OCI-LY3 (cell line): ENCODE measurements at regions not wholly inside any gene's neighbourhood (a gene's known extent, or its start where the extent isn't known, plus 50 kb on each side); places are given as distances from the start of the nearest gene placed in this dataset.

Experiments used
- H2AFZ ChIP-seq: fragments of 200-600, 300-600 bp; shearing (Covaris generic); 2 replicates; pipeline ENCODE4 v1.6.0; 2014; ENCODE audit warnings: antibody characterized with exemption, low read depth, low read length
- H3K27ac ChIP-seq: fragments of 200-600, 300-600 bp; sonication (generic); 2 replicates; pipeline ENCODE4 v1.5.1; 2014; ENCODE audit warnings: mild to moderate bottlenecking, low read length, moderate library complexity, mixed read lengths
- H3K27me3 ChIP-seq: fragments of 200-600, 300-600 bp; sonication (generic); 2 replicates; pipeline ENCODE4 v1.6.1; 2014; ENCODE audit warnings: low read depth, low read length, mixed read lengths
- H3K36me3 ChIP-seq: fragments of 200-600, 300-600 bp; sonication (generic); replicated peaks from 2 replicates; pipeline ENCODE3; 2014; ENCODE audit warnings: low read depth, low read length, mixed read lengths
- H3K4me1 ChIP-seq: fragments of 300-600, 200-600 bp; sonication (generic); 2 replicates; pipeline ENCODE4 v1.6.1; 2014; ENCODE audit warnings: low read length, mixed read lengths
- H3K4me2 ChIP-seq: fragments of 200-600, 300-600 bp; sonication (generic); 2 replicates; pipeline ENCODE4 v1.6.1; 2014; ENCODE audit warnings: low read length, mixed read lengths
- H3K4me3 ChIP-seq: fragments of 300-600, 200-600 bp; sonication (generic); 2 replicates; pipeline ENCODE4 v1.5.1; 2014; ENCODE audit warnings: antibody characterized with exemption, mild to moderate bottlenecking, low read length, moderate library complexity
- H3K79me2 ChIP-seq: fragments of 300-600, 200-600 bp; shearing (Covaris generic); 2 replicates; pipeline ENCODE4 v1.6.1; 2014; ENCODE audit warnings: mild to moderate bottlenecking, low read length, mixed read lengths
- H3K9ac ChIP-seq: fragments of 300-600, 200-600 bp; shearing (Covaris generic); 2 replicates; pipeline ENCODE4 v1.6.0; 2014; ENCODE audit warnings: mild to moderate bottlenecking, low read length, moderate library complexity
- H3K9me3 ChIP-seq: fragments of 200-600, 300-600 bp; shearing (Covaris generic); 2 replicates; pipeline ENCODE4 v1.6.1; 2014; ENCODE audit warnings: low read length, mixed read lengths; ENCODE audit not compliant: insufficient read depth
- H4K20me1 ChIP-seq: fragments of 200-600, 300-600 bp; sonication (generic); 2 replicates; pipeline ENCODE4 v1.6.1; 2016; ENCODE audit warnings: low read length, mixed read lengths; ENCODE audit not compliant: insufficient read depth
- EZH2phosphoT487 ChIP-seq: fragments of 200-600 bp; shearing (Covaris generic); IDR thresholded peaks from 2 replicates; pipeline ENCODE4 v1.6.1; 2018; ENCODE audit warnings: antibody characterized with exemption, mixed run types, low read depth
- TF ChIP-seq, protein P1 (sequence below): fragments of 200-600, 300-600 bp; sonication (generic); IDR thresholded peaks from 2 replicates; pipeline ENCODE4 v1.5.1; 2014; ENCODE audit warnings: antibody characterized with exemption, low read length, low read depth

DNA sequence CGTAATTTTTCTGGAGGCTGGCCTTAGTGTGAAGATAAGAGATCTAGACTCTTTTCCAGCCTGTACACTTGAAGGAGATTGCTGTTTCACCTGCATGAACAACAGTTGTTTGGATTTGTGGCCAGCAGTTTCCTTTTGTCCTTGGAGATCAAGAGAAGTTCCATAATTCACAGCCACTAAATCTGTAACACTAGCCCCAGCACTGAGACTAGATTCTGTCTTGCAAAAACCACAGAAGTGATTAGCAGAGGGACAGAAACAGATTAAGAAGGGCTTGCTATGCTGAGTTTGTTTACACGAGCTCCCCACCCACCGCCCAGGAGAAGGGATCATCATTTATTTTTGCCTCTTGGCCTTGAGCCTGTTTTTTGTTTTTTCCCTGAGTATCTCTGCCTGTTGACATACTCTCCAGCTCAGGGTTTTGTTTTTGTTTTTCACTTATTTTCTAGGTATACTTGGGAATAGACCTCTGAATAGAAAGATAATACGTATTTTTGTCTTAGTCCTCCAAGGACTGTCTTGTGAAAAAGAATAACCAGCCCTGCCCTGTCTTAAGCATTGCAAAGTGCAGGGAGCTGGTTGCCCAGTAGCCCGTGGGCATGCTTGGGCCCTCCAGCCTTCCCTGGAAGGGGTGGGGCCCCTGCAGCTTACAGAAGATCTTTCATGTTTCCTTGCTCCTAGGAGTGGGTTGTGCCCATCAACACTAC lies 93.1 kb upstream of the SOX4 start:
- Histone ChIP-seq H3K9me3 (no peaks in the 10 kb centered on the region), H2AFZ (no peak overlapping the region), H3K9ac (no peak overlapping the region), H4K20me1 (no peaks in the 10 kb centered on the region), H3K4me1 (no peaks in the 10 kb centered on the region), H3K79me2 (no peaks in the 10 kb centered on the region), H3K27me3 (no peaks in the 10 kb centered on the region), H3K27ac (no peak overlapping the region), H3K4me2 (no peak overlapping the region), H3K4me3 (no peak overlapping the region), H3K36me3 (no peaks in the 10 kb centered on the region)
- TF ChIP-seq EZH2phosphoT487 = no peak
- TF ChIP-seq, protein P1, sequence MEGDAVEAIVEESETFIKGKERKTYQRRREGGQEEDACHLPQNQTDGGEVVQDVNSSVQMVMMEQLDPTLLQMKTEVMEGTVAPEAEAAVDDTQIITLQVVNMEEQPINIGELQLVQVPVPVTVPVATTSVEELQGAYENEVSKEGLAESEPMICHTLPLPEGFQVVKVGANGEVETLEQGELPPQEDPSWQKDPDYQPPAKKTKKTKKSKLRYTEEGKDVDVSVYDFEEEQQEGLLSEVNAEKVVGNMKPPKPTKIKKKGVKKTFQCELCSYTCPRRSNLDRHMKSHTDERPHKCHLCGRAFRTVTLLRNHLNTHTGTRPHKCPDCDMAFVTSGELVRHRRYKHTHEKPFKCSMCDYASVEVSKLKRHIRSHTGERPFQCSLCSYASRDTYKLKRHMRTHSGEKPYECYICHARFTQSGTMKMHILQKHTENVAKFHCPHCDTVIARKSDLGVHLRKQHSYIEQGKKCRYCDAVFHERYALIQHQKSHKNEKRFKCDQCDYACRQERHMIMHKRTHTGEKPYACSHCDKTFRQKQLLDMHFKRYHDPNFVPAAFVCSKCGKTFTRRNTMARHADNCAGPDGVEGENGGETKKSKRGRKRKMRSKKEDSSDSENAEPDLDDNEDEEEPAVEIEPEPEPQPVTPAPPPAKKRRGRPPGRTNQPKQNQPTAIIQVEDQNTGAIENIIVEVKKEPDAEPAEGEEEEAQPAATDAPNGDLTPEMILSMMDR = no peak

DNA sequence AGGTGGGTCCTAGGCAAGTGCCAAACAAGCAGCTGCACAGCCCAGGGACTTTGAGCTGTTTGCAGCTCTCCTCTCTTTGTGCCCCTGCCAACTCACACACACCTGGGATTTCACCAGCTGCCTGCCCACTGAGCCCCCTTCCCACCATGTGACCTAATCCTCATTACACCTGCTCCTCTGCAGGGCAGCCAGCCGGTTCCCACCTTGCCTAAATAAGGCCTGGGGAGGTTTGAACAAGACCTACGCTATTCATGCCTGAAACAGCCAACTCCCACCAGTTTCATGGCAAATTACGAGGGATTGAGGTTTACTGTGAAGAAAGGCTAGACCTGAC lies 92.6 kb upstream of the SOX4 start:
- no peak for TF ChIP-seq EZH2phosphoT487
- TF ChIP-seq, protein P1 = no peak

DNA sequence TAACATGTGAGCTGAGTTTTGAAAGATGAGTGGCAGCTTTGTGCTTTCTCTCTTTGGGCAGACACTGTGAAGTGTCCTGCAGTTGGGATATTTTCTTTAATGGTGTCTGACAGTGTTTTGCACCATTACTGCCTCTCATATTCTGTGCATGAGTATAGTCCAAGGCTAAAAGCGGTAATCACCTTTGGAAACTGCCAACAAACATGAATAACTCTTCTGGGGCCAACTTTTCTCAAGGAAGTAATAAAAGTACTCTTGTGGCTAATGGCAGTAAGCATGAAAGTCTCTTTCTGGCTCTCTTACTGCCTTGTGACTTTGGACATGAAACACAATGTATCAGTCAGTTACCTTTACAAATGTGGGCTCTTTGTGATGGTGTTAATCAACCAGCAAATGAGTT lies 91.7 kb upstream of the SOX4 start:
- H3K36me3 ChIP-seq = no peaks in the 10 kb centered on the region
- H3K27me3 ChIP-seq = no peaks in the 10 kb centered on the region
- H3K27ac ChIP-seq = no peak overlapping the region
- H3K9me3 ChIP-seq = no peaks in the 10 kb centered on the region
- no peak overlapping the region for H3K4me2 ChIP-seq
- H3K79me2 ChIP-seq = no peaks in the 10 kb centered on the region
- H3K9ac ChIP-seq = no peak overlapping the region
- no peaks in the 10 kb centered on the region for H3K4me1 ChIP-seq
- no peak for TF ChIP-seq EZH2phosphoT487
- TF ChIP-seq, protein P1 = no peak
- no peak overlapping the region for H2AFZ ChIP-seq
- H4K20me1 ChIP-seq = no peaks in the 10 kb centered on the region
- H3K4me3 ChIP-seq = no peak overlapping the region

More for the DNA sequence above, 92.6 kb upstream of the SOX4 start:
- Histone ChIP-seq H3K9me3 (no peaks in the 10 kb centered on the region), H3K4me2 (no peak overlapping the region), H3K4me1 (no peaks in the 10 kb centered on the region), H3K4me3 (no peak overlapping the region), H3K27ac (no peak overlapping the region), H3K9ac (no peak overlapping the region), H3K27me3 (no peaks in the 10 kb centered on the region), H3K79me2 (no peaks in the 10 kb centered on the region), H3K36me3 (no peaks in the 10 kb centered on the region), H4K20me1 (no peaks in the 10 kb centered on the region), H2AFZ (no peak overlapping the region)

DNA sequence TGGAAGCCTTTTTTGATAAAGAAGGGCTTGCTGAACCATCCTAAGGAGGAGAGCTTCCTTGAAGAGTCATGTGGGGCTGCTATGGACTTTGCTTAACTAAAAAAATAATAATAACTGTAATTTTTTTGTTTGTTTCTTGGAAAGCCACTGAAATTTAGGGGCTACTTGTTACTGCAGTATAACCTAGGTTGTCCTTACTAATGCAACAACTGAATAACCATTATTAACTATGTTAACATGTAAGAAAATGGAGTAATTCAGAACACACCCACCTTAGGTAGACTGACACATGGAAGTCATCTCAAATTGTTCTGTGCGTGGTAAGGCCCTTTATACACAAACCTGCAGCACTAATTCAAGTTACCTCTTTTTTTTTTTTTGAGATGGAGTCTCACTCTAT lies 90.9 kb upstream of the SOX4 start:
- Histone ChIP-seq H3K9ac (no peak overlapping the region), H4K20me1 (no peaks in the 10 kb centered on the region), H3K36me3 (no peaks in the 10 kb centered on the region), H3K27me3 (no peaks in the 10 kb centered on the region), H3K9me3 (no peaks in the 10 kb centered on the region), H3K27ac (no peak overlapping the region), H3K4me1 (no peaks in the 10 kb centered on the region), H3K4me3 (no peak overlapping the region), H3K4me2 (no peak overlapping the region), H2AFZ (no peak overlapping the region), H3K79me2 (no peaks in the 10 kb centered on the region)
- TF ChIP-seq, protein P1 = no peak
- no peak for TF ChIP-seq EZH2phosphoT487
